Dermis blood vessel endothelial cell (primary cell): ENCODE measurements at regions not wholly inside any gene's neighbourhood (a gene's known extent, or its start where the extent isn't known, plus 50 kb on each side); places are given as distances from the start of the nearest gene placed in this dataset.
A peak's percentile ranks its signal among the peaks of the same experiment; 100 is the strongest.

Source experiments
- DNase-seq: peaks from one replicate; pipeline ENCODE4 v3.0.0; 2010

DNA sequence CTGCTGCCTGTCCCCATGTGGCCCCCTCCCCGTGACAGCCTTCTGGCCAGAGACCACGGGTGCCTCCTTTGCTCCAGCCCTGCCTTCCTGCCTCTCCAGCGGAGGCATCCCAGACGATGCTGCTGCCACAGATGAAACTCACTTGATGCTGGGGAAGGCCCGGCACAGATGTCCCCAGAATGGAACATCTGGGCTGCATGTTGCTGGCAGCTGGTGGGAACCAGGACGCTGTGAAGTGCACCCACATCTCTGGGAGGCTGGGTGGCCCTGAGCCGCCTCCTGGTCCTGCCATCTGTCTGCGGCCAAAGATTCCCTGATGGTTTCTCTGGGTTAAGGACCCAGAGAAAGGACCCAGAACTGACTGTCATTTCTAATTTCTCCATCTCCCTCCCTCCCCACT lies 51.9 kb upstream of the PTPRS start:
- DNase-seq: no peak

DNA sequence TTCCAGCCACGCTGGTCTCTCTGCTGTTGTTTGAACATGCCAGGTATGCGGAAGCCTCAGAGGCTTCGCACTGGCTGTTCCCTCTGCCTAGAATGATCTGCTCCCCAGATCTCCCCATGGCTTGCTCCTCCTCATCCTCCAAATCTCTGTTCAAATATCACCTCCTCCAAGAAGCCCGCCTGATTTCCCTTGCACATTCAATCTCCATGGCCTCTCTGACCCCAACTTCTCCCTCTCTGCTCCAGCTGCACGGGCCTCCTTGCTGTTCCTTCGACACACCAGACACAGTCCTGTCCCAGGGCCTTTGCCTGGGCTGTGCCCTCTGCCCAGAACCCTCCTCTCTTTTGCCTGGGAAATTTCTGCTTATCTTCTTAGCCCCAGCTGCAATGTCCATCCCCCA lies 52.5 kb upstream of the PTPRS start:
- DNase-seq: no peak

DNA sequence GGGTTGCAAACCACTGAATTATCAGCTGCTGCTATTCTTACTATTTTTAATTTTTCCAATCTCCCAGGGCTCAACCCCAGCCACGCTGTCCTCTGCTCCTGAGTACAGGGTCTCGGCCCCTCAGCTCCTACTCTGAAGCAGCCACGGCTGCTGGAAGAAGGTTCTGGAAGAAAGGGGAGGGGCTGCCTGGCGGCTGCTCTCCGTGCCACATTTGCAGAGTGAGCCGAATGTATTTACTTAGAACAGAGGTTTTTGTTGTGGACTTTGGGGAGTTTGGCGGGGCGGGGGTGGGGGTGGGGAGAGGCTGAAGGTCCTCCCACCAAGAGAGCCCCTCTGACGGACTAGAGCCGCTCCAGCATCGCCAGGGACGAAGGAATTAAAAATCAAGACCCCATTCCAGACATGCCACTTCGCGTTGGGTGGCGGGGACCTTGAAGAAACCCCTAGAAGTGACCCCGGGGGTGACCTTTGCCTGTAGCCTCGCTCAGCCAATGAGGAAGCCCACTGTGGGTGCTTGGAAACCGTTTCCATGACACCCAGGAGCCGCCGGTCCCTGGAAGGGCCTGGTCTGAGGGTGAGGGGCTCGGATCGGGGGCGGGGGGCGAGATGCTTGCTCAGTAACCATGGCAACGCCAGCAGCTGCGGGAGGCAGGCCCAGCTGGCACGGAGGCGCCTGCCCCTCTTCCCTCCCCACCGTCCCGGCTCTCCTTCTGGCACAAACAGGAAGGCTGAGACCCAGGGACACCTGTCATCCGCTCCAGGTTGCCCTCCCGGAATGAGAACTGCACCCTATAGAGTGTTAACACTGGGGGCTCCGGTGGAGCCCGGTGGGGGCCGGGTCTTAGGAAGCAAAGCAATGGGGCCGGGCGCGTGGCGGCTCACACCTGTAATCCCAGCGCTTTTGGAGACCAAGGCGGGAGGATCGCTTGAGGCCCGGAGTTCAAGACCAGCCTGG lies 54.2 kb upstream of the PTPRS start:
- no peak for DNase-seq

DNA sequence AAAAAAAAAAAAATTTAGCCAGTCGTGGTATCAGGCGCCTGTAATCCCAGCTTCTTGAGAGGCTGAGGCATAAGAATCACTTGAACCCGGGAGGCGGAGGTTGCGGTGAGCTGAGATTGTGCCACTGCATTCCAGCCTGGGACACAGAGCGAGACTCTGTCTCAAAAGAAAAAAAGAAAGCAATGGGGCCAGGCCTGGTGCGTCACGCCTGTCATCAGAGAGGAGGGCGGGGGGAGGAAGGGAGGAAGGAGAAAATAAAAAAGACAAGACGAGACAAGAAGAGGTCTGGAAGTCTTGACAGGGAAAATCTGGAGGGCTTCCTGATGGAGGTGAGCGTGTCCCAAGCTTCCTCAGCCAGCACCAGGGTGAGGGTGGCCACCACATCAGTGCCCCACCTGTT lies 54.9 kb upstream of the PTPRS start:
- DNase-seq: no peak

DNA sequence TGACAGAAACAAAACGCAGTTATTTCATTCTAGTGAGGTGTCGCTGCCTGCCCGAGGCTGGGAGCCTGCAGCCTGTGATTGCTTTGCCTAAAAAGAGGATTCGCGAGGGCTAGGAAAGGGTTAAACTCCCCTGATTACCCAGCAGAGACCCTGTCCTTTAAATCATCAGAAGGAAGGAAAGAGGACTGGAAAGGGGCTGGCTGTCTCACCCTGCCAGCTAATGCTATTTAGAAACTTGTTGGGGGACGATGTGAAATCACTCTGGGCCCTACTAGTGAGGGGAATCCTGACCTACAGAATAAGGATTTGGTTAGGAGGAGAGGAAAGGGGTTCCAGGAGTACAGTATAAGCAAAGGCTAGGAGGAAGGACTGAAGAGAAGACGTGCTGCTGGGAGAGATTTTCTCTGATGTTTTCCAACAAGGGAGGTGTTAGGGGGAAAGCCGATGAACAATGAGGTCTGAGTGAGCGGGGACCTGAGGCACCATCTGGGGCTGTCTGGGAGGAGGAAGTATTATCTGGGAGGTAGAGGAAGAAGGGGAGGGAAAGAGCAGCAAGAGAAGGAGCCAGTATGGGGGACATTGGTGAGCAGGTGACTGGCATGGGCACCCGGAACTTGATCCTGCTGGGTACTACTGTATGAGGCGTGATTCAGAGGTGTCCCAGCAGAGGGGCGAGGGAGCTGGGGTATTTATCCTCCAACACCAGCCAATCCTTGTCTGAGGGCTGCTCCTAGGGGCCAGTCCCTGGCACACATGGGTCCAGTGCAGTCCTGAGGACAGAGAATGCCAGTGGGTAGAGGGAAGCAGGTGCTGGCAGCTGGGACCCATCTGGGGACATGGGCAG lies 55.7 kb upstream of the PTPRS start:
- no peak for DNase-seq

DNA sequence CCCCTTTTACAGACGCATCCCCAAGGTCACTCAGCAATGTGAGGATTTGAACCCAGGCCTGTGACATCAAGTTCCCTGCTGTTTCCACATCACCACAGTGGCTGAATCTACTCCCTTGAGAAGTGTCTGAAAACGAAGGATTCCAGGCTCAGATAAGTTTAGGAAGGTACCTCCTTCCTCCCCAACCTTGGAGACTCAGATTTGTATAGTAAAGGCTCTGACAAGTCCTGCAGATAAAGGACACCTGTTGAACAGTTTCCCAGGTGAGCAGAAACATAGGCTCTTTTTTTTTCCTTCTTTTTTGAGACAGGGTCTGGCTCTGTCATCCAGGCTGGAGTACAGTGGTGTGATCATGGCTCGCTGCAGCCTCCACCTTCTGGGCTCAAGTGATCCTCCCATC lies 56.4 kb upstream of the PTPRS start:
- DNase-seq: no peak

DNA sequence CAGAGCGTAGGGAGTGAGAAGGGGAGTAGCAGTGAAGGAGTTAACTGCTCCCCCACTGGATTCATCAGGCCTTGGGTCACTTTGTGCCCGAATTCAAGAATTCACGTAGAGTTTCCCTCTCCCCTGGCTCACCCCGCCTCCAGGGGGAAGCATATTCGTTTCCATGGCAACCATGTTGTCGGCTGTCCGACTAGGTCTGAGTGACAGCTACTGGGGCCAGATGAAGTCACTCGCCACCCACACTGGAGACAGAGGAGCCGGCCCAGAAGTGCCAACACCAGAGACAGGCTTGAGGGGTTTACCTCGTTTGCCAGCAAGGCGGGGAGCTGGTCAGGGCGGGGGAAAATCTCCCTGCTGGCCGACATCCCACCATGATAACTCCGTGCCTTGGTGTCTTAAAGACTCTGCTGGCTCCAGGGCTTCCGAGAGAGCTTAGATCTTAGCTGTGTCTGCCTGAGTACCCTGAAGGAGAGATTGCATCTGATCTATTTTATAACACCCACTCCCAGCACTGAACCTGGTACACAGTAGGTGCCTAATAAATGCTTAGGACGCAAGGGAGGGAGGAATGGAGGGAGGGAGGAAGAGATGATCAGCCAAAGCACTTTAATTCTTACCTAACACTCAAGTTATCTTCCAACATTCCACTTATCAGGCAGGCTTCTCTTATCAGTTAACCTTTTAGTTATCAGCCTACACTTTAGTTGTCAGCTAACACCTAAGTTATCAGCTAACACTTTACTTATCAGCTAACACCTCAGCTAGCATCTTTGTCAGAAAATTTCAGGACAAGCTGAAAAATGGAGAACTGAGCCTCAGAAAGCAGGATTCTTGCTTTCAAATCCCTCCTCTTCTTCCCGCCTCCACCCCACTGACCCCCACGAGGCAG lies 57.2 kb upstream of the ZNRF4 start:
- DNase-seq: peak; percentile 17

DNA sequence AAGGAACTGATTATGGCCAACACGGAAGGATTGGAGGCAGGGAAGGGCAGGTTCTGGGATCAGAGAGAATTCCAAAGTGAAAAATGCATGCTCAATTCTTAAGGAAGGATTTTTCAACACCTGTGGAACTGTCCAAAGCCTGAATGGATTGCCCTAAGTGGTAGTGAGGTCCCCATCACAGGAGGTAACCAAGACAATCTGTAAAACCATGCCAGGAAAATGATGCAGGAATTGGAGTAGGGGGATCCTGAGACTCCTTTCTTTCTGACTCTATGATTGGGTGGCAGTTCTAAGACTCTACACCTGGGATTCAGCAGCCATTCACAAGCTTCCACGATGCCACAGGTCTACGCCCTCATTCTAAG lies 56.5 kb upstream of the ZNRF4 start:
- no peak for DNase-seq

DNA sequence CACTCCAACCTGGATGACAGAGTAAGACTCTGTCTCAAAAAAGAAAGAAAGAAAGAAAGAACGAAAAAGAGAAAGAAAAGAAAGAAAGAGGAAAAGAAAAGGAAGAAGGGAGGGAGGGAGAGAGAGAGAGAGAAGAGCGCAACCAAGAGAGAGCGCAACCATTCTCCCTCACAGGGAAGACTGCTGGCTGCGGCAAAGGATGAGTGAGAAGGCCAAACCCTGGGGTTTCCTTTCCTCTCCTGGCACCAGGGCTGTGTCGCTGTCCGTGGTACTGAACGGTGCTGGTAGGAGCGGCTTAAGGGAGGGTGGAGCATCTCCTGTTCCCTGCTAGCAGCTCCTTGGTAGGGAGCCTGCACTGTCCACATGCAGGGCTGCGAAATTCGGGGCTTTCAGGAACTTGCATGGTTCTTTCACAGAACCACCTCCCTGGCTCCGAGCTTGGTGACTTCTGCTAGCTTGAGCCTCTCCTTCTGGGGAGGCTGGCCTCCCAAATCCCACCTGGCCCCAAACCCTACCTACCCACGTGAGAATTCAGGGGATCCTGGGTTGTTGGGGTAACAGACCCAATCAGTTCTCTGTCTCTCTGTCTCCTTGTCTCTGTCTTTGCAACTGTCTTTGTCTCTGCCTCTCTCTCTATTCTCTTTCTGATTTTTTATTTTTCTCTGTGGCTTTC lies 51.1 kb upstream of the ZNRF4 start:
- DNase-seq: peak; percentile 85
